OCI-LY1 (cell line): ENCODE measurements at regions not wholly inside any gene's neighbourhood (a gene's known extent, or its start where the extent isn't known, plus 50 kb on each side); places are given as distances from the start of the nearest gene placed in this dataset.

Experiments
- CTCF ChIP-seq: fragments of 200-600 bp; sonication (generic), shearing (Covaris generic); IDR thresholded peaks from 2 replicates; pipeline ENCODE4 v1.5.1; 2017; ENCODE audit warnings: mild to moderate bottlenecking, antibody characterized with exemption, low read length, moderate library complexity, mixed read lengths
- EZH2 ChIP-seq: fragments of 200-600 bp; sonication (generic), shearing (Covaris generic); IDR thresholded peaks from 2 replicates; pipeline ENCODE4 v1.8.0; 2017; ENCODE audit warnings: borderline replicate concordance, mixed run types, mild to moderate bottlenecking, antibody characterized with exemption, low read length, moderate library complexity, mixed read lengths

GRCh38 chr4:111043286-111043685 is 420.4 kb upstream of the PITX2 start:
- TF ChIP-seq CTCF (no peak), EZH2 (no peak)
